ENCODE measurements at regions not wholly inside any gene's neighbourhood (a gene's known extent, or its start where the extent isn't known, plus 50 kb on each side); places are given as distances from the start of the nearest gene placed in this dataset.
"Not testable (repeated sequence)": the region's sequence is repeated elsewhere in the genome, so short reads cannot be mapped to it uniquely, and the experiment has no call there.

DNA sequence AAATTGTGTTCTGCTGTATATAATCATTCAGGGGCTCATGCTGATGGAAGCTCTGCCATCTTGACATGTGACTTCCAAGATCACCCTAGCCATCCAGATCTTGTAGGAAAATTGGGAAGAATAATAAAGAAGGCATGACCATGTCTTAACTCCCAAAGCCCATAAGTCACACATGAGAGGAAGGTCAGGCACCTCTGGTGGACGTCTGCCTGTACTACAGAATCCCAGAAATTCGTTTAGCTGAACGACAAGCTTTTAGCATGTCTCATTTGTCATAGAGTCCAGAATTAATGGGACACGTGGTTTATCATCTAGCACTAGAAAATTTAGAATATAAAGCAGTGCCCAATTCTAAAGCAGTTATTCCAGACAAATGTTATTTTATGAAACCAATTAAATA is 212.7 kb downstream of the CENPC start:
- ATAC-seq, result no peak
- no peak for DNase-seq

DNA sequence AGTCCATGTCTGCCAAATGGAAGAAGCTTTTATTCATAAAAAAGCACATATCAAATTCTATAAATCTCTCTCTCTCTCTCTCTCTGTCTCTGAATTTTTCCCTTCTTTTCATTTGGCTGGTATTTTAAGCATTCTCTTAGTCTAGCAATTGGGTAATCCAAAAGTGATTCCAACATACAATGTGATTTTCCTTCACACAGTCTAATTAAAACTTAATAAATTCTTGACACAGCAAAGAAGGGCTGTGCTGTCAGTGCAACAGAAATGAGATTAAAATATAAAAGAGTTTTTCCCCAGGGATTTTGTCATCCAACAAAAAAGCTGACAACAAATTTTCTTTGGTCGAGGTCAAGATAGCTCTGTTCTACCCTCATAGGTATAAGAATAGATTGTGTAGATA is 216.9 kb downstream of the CENPC start:
- ATAC-seq, result no peak
- no peak for DNase-seq

DNA sequence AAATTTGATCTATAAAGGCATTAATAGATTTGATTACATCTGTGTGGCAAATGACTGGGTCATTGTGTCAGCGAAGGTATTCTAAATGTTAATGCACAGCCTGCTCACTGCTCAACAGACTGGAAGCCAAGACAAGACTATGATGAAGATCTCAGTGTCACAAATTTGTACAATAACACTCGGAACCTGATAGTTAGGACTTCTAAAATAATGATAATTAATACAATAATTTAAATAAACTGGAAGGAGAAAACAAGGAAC is 217.4 kb downstream of the CENPC start:
- ATAC-seq, result no peak
- no peak for DNase-seq

DNA sequence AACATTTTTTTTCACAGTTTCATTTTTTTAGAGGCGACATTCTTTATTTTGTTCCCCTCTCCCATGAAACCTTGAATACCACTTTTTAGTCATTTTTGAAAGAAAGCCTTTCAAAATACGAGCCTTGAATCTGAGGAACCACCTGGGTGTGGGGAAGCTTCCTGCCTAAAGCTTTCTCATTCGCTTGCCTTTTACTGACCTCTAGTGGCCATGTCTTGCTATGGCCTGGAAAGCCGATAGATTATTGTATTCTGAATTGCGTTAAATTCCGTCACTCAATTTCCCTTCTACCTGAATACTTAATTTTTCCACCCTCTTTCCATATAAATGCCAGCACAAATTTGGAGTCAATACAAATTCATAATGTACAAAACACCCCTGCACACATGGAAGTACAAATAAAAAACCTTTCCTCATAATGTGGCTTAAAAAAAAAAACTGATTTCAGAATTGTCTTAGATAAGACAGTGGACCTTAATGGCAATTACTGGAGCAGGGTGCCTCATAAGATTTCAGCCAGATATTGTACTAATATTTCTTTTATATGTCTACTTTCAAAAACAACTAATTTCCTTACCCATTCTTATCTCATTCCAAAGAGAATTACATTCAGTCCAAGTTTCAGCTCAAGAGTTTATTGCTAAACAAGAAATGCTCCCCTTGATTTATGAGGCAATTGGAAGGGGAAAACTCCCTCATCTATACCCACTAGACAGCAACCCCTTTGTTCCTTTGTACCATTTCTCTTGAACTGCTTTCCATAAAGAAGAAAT is 217.9 kb downstream of the CENPC start:
- ATAC-seq (no peak), DNase-seq (peak; percentile 48)

DNA sequence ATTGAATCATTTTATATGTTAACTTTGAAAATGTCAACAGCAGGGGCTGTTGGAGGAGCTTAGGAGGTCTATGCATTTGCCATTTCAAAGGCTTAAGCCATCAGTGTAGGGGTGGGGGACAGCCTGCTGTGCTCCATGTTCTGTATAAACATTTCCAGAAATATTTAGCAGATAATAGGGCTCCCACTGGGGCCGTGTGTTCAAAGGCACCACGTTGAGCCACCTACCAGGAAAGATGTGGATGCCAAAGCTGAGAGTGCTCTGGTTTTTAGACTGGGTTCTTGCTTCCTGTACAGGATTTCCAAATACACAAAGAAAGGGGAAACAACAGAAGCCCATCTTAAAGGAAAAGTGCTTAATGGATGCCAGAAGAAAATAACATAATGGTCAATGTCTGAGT is 219.5 kb downstream of the CENPC start:
- DNase-seq (no peak), ATAC-seq (no peak)

DNA sequence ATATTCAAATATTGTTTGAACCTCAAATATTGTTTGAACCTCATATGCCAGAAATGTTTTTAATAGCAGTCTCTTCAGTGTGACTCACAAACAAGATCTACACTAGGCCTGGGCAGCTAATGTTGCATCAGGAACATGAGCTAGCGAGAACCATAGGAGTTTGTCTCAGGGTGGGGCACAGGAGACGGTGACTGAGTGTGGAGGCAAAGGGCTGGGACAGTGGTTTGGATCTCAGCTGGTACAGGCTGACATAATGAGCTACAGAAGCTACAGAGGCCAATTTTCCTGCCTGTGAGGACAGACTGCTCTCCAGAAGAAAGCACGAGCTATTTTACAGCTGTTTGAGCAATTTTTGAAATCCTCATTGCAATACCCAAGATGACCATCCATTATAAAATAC is 224.7 kb downstream of the CENPC start:
- ATAC-seq (no peak), DNase-seq (no peak)

DNA sequence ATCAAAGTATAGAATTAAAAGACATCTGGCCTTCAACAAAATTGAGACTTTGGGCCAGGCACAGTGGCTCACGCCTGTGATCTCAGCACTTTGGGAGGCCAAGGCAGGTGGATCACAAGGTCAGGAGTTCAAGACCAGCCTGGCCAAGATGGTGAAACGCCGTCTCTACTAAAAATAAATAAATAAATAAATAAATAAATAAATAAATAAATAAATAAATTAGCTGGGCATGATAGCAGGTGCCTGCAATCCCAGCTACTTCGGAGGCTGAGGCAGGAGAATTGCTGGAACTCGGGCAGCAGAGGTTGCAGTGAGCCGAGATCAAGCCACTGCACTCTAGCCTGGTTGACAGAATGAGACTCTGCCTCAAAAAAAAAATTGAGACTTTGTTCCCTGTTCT is 225.7 kb downstream of the CENPC start:
- DNase-seq, ATAC-seq: not testable (repeated sequence)

DNA sequence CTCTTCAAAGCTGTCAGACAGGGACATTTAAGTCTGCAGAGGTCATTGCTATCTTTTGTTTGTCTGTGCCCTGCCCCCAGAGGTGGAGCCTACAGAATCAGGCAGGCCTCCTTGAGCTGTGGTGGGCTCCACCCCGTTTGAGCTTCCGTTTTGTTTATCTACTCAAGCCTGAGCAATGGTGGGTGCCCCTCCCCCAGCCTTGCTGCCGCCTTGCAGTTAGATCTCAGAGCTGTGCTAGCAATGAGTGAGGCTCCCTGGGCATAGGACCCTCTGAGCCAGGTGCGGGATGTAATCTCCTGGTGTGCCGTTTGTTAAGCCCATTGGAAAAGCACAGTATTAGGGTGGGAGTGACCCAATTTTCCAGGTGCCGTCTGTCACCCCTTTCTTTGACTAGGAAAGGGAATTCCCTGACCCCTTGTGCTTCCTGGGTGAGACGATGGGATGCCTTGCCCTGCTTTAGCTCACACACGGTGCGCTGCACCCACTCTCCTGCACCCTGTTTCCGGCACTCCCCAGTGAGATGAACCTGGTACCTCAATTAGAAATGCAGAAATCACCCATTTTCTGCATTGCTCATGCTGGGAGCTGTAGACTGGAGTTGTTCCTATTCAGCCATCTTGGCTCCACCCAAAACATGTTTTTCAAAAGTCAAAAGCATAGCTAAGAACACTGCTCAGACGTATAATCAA is 244.7 kb downstream of the CENPC start:
- ATAC-seq, DNase-seq: not testable (repeated sequence)

DNA sequence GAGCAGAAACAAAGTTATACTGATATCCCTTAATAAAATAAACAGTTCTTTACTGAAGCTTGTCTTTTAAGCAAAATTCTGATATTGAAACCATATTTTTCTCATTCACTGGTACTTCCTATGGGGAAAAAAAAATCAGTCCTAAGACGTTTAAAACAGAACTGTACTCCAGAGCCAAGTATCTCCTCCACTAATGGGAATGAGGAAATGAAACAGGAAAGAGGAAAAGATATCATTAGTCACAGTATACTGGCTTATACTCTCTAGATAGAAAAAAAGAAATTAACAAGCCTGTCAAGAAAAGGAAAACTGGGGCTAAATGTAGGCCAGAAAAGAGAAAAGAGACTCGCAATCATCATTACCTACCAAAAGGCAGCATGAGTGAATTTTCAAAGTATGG is 252.7 kb downstream of the CENPC start:
- no peak for DNase-seq
- no peak for ATAC-seq

DNA sequence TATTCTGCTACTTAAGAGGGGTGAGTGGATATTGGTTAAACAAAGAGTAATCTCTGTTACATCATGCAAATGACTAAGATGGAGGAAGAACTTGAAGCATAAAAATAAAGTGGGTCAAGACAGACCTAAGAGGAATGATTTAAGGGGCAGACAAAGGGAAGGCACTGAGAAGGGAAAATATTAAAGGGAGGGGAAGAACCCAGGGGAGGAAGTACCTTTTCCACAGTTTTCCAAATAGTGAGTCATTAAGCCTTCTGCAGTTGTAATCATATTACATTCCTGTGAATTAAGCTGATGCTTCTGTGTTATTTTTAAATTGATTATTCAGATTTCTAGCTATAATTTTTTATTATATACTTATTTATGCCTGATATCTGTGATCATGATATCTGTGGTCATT is 253.3 kb downstream of the CENPC start:
- no peak for ATAC-seq
- no peak for DNase-seq

DNA sequence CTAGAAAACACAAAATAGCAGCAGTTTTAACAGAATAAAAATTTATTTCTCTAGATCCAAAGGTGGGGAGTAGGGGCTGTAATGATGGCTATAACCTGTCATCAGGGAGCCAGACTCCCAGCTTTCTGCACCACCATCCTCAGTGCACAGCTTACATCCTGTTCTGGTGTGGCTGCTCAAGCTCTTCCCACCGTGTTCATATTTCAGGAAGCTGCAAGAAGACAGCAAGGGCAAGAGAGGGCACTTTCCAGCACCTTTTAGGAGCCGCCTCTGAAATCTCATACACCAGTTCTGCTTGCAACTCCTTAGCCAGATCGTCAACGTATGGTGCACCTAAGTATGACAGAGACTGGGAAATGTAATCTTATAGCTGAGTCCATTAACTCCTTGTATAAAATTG is 253.7 kb downstream of the CENPC start:
- DNase-seq (no peak), ATAC-seq (no peak)

DNA sequence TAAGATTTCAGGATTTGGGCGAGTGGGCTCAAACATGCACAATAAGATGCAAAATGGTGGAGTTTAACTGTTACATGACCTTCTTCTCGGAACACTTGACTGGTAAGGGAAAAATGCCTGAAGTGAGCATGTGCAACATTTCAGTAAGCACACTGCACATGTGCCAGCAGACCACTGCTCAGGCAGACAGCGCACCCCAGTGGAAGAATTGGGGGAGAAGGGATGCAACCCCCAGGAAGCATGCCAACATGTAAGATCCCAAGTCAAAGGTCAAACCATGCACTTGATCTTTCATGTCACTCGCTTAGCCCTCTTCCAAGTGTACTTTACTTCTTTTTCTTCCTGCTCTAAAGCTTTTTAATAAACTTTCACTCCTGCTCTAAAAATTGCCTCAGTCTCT is 256.3 kb downstream of the CENPC start:
- peak; percentile 29 for DNase-seq
- no peak for ATAC-seq

DNA sequence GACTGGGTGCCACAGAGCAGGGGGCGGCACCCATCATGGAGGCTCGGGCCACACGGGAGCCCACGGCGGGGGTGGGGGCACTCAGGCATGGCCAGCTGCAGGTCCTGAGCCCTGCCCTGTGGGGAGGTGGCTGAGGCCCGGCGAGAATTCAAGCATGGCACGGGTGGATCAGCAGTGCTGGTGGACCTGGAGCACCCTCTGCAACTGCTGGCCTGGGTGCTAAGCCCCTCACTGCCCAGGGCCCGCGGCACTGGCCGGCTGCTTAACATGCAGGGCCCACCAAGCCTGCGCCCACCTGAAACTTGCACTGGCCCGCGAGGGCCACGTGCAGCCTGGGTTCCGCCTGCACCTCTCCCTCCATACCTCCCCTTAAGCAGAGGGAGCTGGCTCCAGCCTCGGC is 258.6 kb downstream of the CENPC start:
- ATAC-seq (no peak), DNase-seq (no peak)

DNA sequence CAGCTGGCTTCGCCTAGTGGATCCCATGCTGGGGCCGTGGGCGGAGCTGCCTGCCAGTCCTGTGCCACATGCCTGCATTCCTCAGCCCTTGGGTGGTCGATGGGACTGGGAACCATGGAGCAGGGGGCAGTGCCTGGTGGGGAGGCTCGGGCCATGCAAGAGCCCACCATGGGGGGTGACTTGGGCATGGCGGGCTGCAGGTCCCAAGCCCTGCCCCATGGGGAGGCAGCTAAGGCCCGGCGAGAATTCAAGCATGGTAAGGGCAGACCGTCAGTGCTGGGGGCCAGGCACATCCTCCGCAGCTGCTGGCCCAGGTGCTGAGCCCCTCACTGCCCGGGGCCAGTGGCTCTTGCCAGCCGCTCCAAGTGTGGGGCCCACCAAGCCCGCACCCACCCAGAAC is 262.6 kb downstream of the CENPC start:
- DNase-seq (no peak), ATAC-seq (no peak)

DNA sequence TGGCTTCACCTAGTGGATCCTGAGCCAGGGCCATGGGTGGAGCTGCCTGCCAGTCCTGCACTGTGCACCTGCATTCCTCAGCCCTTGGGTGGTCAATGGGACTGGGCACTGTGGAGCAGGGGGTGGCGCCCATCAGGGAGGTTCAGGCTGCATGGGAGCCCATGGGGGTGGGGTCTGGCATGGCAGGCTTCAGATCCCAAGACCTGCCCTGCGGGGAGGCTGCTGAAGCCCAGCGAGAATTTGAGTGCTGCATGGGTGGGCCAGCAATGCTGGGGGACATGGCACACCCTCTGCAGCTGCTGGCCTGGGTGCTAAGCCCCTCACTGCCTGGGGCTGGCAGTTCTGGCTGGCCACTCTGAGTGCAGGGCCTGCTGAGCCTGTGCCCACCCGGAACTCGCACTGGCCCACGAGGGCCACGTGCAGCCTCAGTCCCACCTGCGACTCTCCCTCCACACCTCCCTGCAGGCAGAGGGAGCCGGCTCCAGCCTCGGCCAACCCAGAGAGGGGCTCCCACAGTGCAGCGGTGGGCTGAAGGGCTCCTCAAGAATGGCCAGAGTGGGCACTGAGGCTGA is 270.0 kb downstream of the CENPC start:
- no peak for DNase-seq
- no peak for ATAC-seq

DNA sequence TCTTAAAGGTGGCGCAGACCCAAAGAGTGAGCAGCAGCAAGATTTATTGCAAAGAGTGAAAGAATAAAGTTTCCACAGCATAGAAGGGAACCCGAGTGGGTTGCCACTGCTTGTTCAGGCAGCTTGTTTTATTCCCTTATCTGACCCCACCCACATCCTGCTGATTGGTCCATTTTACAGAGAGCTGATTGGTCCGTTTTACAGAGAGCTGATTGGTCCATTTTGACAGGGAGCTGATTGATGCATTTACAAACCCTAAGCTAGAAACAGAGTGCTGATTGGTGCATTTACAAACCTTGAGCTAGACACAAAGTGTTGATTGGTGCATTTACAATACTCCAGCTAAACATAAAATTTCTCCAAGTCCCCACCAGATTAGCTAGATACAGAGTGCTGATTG is 270.6 kb downstream of the CENPC start:
- not testable (repeated sequence) for DNase-seq, ATAC-seq

DNA sequence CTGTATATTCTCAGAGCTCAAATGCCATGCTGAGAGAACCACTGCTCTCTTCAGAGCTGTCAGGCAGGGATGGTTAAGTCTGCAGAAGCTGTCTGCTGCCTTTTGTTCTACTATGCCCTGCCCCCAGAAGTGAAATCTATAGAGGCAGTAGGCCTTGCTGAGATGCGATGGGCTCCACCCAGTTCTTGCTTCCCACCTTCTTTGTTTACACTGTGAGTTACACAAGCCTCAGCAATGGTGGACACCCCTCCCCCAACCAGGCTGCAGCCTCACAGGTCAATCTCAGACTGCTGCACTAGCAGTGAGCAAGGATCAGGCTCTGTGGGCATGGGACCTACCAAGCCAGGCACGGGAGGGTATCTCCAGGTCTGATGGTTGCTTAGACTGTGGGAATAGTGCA is 271.6 kb downstream of the CENPC start:
- ATAC-seq, result no peak
- no peak for DNase-seq

DNA sequence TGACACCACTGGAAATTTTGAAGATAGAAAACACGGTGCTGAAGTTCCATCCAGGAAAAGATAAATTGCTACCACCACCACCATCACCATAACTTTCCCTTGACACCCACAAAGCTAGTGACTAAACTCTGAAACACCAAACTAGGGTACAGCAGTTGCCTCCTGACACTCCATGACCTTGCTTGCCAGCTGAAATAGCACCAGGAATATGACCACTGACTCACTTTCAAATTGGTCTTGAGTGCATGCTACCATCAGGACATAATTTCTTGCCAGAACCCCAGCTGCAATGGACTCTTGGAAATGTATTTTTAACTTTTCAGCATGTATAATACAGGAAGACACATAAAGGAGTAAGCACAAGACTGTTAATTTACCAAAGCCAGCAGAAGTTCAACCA is 283.3 kb downstream of the CENPC start:
- DNase-seq (no peak), ATAC-seq (no peak)

DNA sequence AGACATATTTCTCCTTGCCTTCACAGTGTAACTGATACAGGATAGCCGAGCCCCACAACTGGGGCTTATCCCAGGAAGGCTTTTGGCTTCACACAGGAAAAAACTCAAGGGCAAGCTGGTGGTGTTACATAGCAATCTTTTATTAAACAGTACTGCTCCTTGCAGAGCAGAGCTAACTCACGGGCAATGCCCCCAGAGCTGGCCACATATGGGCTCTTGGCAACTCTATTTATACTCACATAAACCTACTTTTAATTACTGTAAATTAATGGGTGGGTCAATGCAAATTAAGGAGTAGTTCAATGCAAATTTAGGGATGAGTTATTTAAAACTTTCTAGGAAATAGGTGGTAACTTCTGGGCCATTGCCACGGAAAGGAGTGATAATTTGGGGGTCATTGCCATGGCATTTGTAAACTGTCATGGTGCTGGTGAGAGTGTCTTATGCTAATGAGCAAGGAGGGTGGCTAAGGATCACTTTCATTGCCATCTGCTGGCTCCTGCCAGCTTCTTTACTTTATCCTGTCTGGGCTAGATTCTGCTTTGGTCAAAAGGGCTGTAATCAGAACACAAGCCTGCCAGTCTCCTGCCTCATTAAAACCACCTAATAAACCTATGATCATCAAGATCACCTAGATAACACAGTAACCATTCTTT is 288.8 kb downstream of the CENPC start:
- DNase-seq (no peak), ATAC-seq (no peak)

DNA sequence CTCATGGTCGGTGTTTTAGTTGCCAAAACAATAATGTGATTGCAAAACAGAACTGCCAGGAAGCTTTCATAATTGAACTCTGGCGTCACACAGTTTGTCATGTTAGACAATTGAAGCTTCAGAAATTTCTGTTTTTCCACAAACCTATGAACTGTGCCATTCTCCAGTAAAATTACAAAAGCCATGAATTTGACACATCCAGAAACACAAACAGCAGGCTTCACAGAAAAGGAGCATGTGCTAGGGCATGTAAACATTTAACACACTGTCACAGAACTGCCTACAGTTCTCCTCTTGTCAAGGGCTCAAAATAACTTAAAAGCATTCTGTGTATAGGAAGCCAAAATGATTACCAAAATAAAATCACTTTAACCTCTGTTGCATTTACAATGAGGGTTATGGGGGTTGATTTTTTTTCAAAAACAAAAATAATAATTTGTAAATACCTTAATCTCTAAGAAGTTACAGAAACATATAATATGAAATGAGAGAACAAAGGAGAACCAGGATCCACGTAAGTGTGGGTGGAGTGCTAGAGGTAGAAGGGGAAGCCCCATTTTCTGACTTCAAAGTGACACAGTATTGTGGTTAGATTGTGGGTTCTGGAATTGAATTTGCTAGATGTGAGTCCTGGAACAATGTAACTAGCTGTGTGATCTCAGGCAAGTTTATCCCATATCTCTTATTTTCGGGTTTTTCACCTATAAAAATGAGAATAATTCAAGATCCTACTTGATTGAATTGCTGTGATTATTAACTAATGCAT is 295.0 kb downstream of the CENPC start:
- no peak for DNase-seq
- no peak for ATAC-seq

DNA sequence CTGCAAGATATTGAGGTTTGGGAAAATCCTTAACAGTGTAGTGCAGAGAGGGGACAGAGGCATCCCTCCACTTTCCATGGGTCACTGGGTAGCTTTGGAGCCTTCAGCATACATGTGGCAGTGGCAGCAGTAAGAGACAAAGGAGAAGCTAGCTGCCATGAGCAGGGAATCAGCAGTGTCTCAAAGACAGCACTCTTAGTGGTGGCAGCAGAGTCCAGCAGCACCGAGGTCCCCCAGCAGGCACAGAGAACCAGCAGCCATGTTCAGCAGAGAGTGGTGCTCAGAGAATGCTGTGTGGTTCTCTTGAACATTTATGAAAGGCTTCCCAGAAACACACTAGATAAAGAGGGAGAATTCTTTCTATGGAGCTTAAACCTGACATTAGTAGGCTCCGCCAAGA is 308.5 kb downstream of the CENPC start:
- DNase-seq (no peak), ATAC-seq (no peak)

DNA sequence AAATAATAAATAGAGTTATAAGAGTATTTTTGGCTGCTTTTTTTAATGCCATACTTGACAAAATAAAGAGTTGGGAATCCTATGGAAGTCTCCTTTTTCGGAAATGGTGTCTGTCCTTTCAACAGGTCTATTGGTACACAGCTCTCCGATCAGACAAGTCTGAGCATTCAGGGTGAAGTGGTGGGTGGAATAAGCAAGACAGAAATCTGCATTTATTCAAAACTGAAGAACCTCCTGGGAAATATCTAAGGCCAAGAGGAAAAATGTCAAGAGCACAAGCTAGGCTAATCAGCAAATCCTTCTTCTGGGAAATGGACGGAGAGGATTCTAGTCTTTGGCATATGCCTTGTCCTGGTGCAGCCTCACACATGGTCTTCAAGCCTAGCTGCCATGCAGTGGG is 309.0 kb downstream of the CENPC start:
- ATAC-seq, result no peak
- DNase-seq, result no peak

DNA sequence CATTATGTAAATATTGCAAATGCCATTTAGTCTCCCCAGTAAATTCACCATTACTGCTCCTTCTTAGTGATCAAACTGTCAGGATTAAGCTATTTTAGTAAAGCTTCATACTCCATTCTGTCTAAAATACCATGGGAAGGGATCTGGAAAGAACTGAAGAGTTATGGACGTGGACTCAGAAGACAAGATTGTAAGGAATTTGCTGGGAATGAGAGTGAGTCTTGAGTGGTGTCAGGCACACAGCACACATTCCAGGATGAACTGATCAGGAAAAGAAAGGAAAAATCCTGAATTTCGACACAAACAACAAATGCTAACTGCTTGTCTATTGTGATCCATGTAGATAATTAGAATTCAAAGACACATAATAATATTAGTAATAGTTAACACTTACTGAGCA is 311.0 kb downstream of the CENPC start:
- DNase-seq, result no peak
- no peak for ATAC-seq
